ENCODE measurements at regions not wholly inside any gene's neighbourhood (a gene's known extent, or its start where the extent isn't known, plus 50 kb on each side); places are given as distances from the start of the nearest gene placed in this dataset.

DNA sequence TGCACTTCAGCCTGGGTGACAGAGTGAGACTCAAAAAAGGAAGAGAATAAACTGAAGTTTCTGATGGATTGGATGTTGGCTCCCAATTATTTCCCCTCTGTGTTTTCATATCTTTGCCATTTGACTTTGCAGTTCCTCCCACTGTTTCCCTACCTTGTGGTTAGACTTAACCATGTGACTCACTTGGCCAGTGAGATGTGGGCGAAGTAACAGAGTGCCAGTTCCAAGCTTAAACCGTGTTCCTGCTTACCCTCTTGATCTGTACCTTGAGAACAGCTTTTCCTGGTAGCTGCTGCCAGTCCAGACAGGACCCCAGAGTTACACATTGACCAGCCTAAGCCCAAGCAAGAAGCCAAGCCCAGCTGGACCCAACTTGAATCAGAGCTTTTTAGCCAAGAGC, 323.4 kb downstream of the LTN1 start:
- TF ChIP-seq, protein P1, sequence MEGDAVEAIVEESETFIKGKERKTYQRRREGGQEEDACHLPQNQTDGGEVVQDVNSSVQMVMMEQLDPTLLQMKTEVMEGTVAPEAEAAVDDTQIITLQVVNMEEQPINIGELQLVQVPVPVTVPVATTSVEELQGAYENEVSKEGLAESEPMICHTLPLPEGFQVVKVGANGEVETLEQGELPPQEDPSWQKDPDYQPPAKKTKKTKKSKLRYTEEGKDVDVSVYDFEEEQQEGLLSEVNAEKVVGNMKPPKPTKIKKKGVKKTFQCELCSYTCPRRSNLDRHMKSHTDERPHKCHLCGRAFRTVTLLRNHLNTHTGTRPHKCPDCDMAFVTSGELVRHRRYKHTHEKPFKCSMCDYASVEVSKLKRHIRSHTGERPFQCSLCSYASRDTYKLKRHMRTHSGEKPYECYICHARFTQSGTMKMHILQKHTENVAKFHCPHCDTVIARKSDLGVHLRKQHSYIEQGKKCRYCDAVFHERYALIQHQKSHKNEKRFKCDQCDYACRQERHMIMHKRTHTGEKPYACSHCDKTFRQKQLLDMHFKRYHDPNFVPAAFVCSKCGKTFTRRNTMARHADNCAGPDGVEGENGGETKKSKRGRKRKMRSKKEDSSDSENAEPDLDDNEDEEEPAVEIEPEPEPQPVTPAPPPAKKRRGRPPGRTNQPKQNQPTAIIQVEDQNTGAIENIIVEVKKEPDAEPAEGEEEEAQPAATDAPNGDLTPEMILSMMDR (IDR thresholded peaks at IDR 0.05): no peak
- TF ChIP-seq EZH2 (IDR thresholded peaks at IDR 0.05): no peak
- no peak for TF ChIP-seq EZH2phosphoT487 (IDR thresholded peaks at IDR 0.05)
